ENCODE measurements at regions not wholly inside any gene's neighbourhood (a gene's known extent, or its start where the extent isn't known, plus 50 kb on each side); places are given as distances from the start of the nearest gene placed in this dataset.

DNA sequence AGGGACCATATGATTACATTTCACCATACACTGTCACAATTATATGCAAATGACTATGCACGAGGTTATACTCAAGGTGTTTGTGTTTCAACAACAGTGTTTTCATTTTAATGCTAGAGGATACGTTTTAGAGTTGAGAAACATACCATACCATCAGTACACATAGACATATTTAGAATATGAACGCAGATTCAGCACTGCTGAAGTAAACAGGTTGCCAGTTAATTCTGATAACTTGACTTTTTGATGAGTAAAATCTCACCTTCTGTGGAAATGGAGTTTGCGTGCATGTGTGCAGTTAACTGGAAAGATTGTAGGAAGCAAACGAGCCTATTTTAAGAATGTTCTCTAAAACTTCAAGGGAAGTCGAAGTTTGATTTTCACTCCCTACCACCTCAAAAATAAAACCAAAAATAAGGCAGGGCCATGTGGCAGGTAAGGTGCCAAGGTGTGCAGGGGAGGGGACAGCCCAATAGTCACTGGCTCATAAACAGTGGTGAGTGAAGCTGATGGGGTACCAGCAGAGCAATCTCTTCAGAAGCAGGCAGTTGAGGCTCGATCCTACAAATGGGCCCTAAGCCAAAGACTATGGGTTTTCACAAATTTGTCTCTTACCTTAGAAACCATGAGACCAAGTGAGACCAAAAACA lies 213.1 kb downstream of the IKZF2 start:
- TF ChIP-seq, protein P1, sequence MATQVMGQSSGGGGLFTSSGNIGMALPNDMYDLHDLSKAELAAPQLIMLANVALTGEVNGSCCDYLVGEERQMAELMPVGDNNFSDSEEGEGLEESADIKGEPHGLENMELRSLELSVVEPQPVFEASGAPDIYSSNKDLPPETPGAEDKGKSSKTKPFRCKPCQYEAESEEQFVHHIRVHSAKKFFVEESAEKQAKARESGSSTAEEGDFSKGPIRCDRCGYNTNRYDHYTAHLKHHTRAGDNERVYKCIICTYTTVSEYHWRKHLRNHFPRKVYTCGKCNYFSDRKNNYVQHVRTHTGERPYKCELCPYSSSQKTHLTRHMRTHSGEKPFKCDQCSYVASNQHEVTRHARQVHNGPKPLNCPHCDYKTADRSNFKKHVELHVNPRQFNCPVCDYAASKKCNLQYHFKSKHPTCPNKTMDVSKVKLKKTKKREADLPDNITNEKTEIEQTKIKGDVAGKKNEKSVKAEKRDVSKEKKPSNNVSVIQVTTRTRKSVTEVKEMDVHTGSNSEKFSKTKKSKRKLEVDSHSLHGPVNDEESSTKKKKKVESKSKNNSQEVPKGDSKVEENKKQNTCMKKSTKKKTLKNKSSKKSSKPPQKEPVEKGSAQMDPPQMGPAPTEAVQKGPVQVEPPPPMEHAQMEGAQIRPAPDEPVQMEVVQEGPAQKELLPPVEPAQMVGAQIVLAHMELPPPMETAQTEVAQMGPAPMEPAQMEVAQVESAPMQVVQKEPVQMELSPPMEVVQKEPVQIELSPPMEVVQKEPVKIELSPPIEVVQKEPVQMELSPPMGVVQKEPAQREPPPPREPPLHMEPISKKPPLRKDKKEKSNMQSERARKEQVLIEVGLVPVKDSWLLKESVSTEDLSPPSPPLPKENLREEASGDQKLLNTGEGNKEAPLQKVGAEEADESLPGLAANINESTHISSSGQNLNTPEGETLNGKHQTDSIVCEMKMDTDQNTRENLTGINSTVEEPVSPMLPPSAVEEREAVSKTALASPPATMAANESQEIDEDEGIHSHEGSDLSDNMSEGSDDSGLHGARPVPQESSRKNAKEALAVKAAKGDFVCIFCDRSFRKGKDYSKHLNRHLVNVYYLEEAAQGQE (IDR thresholded peaks at IDR 0.05; ENCODE audit: unreplicated experiment): no peak
- no peak for TF ChIP-seq CREB1 (CRISPR knock-in tag; IDR thresholded peaks at IDR 0.05; ENCODE audit: low read depth)
- no peak for TF ChIP-seq EZH2 (IDR thresholded peaks at IDR 0.05; ENCODE audit: low read depth, unreplicated experiment)
- TF ChIP-seq EZH2phosphoT487 (IDR thresholded peaks at IDR 0.05; ENCODE audit: unreplicated experiment): no peak
- TF ChIP-seq POLR2AphosphoS5 (IDR thresholded peaks at IDR 0.05; ENCODE audit: low read depth): no peak
- TF ChIP-seq ZNF114 (CRISPR knock-in tag; IDR thresholded peaks at IDR 0.05): no peak
- TF ChIP-seq CTCF (conservative IDR thresholded peaks at IDR 0.05; ENCODE audit: low read depth in 2 of 2): no peak
- TF ChIP-seq ZNF331 (CRISPR knock-in tag; IDR thresholded peaks at IDR 0.05; ENCODE audit: low read depth): no peak
- TF ChIP-seq, protein P2, sequence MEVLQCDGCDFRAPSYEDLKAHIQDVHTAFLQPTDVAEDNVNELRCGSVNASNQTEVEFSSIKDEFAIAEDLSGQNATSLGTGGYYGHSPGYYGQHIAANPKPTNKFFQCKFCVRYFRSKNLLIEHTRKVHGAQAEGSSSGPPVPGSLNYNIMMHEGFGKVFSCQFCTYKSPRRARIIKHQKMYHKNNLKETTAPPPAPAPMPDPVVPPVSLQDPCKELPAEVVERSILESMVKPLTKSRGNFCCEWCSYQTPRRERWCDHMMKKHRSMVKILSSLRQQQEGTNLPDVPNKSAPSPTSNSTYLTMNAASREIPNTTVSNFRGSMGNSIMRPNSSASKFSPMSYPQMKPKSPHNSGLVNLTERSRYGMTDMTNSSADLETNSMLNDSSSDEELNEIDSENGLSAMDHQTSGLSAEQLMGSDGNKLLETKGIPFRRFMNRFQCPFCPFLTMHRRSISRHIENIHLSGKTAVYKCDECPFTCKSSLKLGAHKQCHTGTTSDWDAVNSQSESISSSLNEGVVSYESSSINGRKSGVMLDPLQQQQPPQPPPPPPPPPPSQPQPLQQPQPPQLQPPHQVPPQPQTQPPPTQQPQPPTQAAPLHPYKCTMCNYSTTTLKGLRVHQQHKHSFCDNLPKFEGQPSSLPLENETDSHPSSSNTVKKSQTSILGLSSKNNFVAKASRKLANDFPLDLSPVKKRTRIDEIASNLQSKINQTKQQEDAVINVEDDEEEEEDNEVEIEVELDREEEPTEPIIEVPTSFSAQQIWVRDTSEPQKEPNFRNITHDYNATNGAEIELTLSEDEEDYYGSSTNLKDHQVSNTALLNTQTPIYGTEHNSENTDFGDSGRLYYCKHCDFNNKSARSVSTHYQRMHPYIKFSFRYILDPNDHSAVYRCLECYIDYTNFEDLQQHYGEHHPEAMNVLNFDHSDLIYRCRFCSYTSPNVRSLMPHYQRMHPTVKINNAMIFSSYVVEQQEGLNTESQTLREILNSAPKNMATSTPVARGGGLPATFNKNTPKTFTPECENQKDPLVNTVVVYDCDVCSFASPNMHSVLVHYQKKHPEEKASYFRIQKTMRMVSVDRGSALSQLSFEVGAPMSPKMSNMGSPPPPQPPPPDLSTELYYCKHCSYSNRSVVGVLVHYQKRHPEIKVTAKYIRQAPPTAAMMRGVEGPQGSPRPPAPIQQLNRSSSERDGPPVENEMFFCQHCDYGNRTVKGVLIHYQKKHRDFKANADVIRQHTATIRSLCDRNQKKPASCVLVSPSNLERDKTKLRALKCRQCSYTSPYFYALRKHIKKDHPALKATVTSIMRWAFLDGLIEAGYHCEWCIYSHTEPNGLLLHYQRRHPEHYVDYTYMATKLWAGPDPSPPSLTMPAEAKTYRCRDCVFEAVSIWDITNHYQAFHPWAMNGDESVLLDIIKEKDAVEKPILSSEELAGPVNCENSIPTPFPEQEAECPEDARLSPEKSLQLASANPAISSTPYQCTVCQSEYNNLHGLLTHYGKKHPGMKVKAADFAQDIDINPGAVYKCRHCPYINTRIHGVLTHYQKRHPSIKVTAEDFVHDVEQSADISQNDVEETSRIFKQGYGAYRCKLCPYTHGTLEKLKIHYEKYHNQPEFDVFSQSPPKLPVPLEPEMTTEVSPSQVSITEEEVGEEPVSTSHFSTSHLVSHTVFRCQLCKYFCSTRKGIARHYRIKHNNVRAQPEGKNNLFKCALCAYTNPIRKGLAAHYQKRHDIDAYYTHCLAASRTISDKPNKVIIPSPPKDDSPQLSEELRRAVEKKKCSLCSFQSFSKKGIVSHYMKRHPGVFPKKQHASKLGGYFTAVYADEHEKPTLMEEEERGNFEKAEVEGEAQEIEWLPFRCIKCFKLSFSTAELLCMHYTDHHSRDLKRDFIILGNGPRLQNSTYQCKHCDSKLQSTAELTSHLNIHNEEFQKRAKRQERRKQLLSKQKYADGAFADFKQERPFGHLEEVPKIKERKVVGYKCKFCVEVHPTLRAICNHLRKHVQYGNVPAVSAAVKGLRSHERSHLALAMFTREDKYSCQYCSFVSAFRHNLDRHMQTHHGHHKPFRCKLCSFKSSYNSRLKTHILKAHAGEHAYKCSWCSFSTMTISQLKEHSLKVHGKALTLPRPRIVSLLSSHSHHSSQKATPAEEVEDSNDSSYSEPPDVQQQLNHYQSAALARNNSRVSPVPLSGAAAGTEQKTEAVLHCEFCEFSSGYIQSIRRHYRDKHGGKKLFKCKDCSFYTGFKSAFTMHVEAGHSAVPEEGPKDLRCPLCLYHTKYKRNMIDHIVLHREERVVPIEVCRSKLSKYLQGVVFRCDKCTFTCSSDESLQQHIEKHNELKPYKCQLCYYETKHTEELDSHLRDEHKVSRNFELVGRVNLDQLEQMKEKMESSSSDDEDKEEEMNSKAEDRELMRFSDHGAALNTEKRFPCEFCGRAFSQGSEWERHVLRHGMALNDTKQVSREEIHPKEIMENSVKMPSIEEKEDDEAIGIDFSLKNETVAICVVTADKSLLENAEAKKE (CRISPR knock-in tag; IDR thresholded peaks at IDR 0.05): no peak
- TF ChIP-seq STAT1 (IDR thresholded peaks at IDR 0.05; ENCODE audit: unreplicated experiment): no peak
- TF ChIP-seq JUNB (IDR thresholded peaks at IDR 0.05; ENCODE audit: unreplicated experiment): no peak
- no peak for TF ChIP-seq ETS1 (IDR thresholded peaks at IDR 0.05)
- Mint-ChIP-seq H3K9me3 (no peaks in the 10 kb centered on the region), H3K36me3 (ENCODE audit: low read depth) (no peaks in the 10 kb centered on the region), H3K27me3 (ENCODE audit: insufficient read depth, low read depth, poor library complexity) (peaks cover 11% of the 10 kb centered on the region), H3K4me1 (peaks cover 37% of the 10 kb centered on the region), H3K4me3 (no peak overlapping the region), H3K27ac (no peak overlapping the region)
- no peak overlapping the region for H2AFZ ChIP-seq
- ATAC-seq: no peak
- H3K27me3 ChIP-seq (ENCODE audit: insufficient read depth): no peaks in the 10 kb centered on the region
- no peak overlapping the region for H3K4me3 ChIP-seq
- no peak for DNase-seq (ENCODE audit: low spot score)
- no peaks in the 10 kb centered on the region for H3K79me2 ChIP-seq (replicated peaks; ENCODE audit: insufficient read depth)
- no peaks in the 10 kb centered on the region for H4K20me1 ChIP-seq (replicated peaks; ENCODE audit: insufficient read depth)
- H3K4me2 ChIP-seq: no peak overlapping the region
- no peaks in the 10 kb centered on the region for H3K36me3 ChIP-seq (ENCODE audit: insufficient read depth)
- no peak overlapping the region for H3K27ac ChIP-seq (ENCODE audit: low read depth)
- H3F3A ChIP-seq (replicated peaks; ENCODE audit: low read depth): no peaks in the 10 kb centered on the region
- H3K9me2 ChIP-seq (ENCODE audit: insufficient read depth): peaks cover 13% of the 10 kb centered on the region; the same call in 1 of the 2 replicates
- peaks cover 24% of the 10 kb centered on the region for H3K4me1 ChIP-seq (ENCODE audit: insufficient read depth)

Data from GM23338 (cell line).